ENCODE measurements at regions not wholly inside any gene's neighbourhood (a gene's known extent, or its start where the extent isn't known, plus 50 kb on each side); places are given as distances from the start of the nearest gene placed in this dataset.

DNA sequence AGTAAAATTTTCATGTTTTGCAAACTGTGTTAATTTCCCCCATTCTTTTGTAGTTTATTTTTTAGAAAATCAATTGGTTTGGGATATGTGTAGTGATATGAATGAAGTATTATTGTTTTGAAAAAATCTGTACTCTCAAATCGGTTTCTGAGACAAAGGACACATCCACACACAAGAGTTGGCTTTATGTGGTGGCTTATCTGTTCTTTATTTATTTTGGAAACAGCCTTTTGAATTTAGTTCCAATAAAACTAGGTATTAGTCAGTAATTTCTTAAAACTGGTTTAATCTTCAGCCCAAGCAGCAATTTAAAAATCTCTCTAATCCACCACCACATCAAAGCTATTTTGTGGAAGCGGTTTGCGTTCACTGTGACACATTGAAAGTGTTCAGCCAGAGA, 741.5 kb upstream of the GRM7 start (continued):
- TF ChIP-seq SNAI2 (CRISPR knock-in tag; IDR thresholded peaks at IDR 0.05), result no peak

DNA sequence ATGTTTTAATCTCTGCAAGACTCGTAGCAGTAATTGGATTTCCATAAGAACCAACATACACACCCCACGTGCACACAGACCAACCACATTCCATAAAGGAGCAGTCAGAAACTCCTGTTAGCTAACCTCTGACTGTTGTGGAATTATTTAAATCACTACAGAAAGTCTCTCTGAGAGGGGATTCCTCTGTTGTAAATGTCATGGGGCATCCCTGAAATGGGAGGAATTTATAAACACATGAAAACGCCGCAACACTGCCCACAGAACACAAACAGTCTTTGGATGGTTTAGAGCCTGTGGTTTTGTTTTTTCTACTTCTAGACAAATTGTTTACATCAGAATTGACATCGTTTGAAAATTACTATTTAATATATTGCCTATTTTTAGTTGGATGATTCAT, 740.1 kb upstream of the GRM7 start:
- TF ChIP-seq GLIS3 (CRISPR knock-in tag; IDR thresholded peaks at IDR 0.05), result no peak
- no peak for TF ChIP-seq ZNF565 (CRISPR knock-in tag; conservative IDR thresholded peaks at IDR 0.05; ENCODE audit: low read depth)
- TF ChIP-seq RARB (CRISPR knock-in tag; IDR thresholded peaks at IDR 0.05), result no peak
- TF ChIP-seq TCF4 (CRISPR knock-in tag; IDR thresholded peaks at IDR 0.05; ENCODE audit: borderline replicate concordance), result no peak
- TF ChIP-seq ISL1 (CRISPR knock-in tag; IDR thresholded peaks at IDR 0.05), result no peak
- TF ChIP-seq ZC3H10 (CRISPR knock-in tag; IDR thresholded peaks at IDR 0.05), result no peak
- no peak for TF ChIP-seq TOX (CRISPR knock-in tag; IDR thresholded peaks at IDR 0.05; ENCODE audit: borderline replicate concordance)
- TF ChIP-seq, protein P1, sequence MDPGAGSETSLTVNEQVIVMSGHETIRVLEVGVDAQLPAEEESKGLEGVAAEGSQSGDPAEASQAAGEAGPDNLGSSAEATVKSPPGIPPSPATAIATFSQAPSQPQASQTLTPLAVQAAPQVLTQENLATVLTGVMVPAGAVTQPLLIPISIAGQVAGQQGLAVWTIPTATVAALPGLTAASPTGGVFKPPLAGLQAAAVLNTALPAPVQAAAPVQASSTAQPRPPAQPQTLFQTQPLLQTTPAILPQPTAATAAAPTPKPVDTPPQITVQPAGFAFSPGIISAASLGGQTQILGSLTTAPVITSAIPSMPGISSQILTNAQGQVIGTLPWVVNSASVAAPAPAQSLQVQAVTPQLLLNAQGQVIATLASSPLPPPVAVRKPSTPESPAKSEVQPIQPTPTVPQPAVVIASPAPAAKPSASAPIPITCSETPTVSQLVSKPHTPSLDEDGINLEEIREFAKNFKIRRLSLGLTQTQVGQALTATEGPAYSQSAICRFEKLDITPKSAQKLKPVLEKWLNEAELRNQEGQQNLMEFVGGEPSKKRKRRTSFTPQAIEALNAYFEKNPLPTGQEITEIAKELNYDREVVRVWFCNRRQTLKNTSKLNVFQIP (CRISPR knock-in tag; IDR thresholded peaks at IDR 0.05; ENCODE audit: borderline replicate concordance, low read depth), result no peak
- TF ChIP-seq PPARA (CRISPR knock-in tag; IDR thresholded peaks at IDR 0.05; ENCODE audit: borderline replicate concordance), result no peak
- TF ChIP-seq, protein P2, sequence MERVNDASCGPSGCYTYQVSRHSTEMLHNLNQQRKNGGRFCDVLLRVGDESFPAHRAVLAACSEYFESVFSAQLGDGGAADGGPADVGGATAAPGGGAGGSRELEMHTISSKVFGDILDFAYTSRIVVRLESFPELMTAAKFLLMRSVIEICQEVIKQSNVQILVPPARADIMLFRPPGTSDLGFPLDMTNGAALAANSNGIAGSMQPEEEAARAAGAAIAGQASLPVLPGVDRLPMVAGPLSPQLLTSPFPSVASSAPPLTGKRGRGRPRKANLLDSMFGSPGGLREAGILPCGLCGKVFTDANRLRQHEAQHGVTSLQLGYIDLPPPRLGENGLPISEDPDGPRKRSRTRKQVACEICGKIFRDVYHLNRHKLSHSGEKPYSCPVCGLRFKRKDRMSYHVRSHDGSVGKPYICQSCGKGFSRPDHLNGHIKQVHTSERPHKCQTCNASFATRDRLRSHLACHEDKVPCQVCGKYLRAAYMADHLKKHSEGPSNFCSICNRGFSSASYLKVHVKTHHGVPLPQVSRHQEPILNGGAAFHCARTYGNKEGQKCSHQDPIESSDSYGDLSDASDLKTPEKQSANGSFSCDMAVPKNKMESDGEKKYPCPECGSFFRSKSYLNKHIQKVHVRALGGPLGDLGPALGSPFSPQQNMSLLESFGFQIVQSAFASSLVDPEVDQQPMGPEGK (CRISPR knock-in tag; IDR thresholded peaks at IDR 0.05; ENCODE audit: borderline replicate concordance), result no peak
- TF ChIP-seq ZNF8 (CRISPR knock-in tag; IDR thresholded peaks at IDR 0.05), result no peak
- TF ChIP-seq ARNTL (CRISPR knock-in tag; IDR thresholded peaks at IDR 0.05; ENCODE audit: borderline replicate concordance, low read depth), result no peak
- no peak for TF ChIP-seq ZFP30 (CRISPR knock-in tag; IDR thresholded peaks at IDR 0.05)
- ATAC-seq, result no peak

DNA sequence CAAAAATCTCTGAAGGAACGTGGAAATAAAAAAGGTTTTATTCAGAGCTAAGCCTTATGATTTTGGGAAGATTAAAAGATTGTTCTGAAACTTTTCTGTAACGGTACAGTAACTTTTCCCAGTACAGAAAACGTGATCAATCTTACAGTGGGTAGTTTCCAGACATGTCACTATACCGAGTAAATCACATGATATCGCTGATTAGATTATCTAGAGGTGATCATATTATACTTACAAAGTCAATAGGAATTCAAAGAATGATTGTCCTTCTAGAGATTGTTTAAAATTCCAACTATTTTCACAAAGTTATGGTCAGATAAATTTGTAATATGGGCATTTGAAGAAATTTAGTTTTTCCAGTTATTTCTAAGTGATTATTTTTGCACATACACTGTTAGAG, 736.0 kb upstream of the GRM7 start:
- TF ChIP-seq, protein P3, sequence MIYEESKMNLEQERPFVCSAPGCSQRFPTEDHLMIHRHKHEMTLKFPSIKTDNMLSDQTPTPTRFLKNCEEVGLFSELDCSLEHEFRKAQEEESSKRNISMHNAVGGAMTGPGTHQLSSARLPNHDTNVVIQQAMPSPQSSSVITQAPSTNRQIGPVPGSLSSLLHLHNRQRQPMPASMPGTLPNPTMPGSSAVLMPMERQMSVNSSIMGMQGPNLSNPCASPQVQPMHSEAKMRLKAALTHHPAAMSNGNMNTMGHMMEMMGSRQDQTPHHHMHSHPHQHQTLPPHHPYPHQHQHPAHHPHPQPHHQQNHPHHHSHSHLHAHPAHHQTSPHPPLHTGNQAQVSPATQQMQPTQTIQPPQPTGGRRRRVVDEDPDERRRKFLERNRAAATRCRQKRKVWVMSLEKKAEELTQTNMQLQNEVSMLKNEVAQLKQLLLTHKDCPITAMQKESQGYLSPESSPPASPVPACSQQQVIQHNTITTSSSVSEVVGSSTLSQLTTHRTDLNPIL (CRISPR knock-in tag; IDR thresholded peaks at IDR 0.05; ENCODE audit: low read depth), result no peak
- TF ChIP-seq, protein P2 (CRISPR knock-in tag; IDR thresholded peaks at IDR 0.05; ENCODE audit: borderline replicate concordance), result no peak
- TF ChIP-seq ISL1 (CRISPR knock-in tag; IDR thresholded peaks at IDR 0.05) (no peak), ZNF565 (CRISPR knock-in tag; conservative IDR thresholded peaks at IDR 0.05; ENCODE audit: low read depth) (no peak), CSDC2 (CRISPR knock-in tag; IDR thresholded peaks at IDR 0.05) (no peak), ZNF70 (CRISPR knock-in tag; IDR thresholded peaks at IDR 0.05) (no peak), GLIS3 (CRISPR knock-in tag; IDR thresholded peaks at IDR 0.05) (no peak), ZNF8 (CRISPR knock-in tag; IDR thresholded peaks at IDR 0.05) (no peak), ZFP3 (CRISPR knock-in tag; IDR thresholded peaks at IDR 0.05) (no peak)
- TF ChIP-seq, protein P4, sequence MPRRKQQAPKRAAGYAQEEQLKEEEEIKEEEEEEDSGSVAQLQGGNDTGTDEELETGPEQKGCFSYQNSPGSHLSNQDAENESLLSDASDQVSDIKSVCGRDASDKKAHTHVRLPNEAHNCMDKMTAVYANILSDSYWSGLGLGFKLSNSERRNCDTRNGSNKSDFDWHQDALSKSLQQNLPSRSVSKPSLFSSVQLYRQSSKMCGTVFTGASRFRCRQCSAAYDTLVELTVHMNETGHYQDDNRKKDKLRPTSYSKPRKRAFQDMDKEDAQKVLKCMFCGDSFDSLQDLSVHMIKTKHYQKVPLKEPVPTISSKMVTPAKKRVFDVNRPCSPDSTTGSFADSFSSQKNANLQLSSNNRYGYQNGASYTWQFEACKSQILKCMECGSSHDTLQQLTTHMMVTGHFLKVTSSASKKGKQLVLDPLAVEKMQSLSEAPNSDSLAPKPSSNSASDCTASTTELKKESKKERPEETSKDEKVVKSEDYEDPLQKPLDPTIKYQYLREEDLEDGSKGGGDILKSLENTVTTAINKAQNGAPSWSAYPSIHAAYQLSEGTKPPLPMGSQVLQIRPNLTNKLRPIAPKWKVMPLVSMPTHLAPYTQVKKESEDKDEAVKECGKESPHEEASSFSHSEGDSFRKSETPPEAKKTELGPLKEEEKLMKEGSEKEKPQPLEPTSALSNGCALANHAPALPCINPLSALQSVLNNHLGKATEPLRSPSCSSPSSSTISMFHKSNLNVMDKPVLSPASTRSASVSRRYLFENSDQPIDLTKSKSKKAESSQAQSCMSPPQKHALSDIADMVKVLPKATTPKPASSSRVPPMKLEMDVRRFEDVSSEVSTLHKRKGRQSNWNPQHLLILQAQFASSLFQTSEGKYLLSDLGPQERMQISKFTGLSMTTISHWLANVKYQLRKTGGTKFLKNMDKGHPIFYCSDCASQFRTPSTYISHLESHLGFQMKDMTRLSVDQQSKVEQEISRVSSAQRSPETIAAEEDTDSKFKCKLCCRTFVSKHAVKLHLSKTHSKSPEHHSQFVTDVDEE (CRISPR knock-in tag; IDR thresholded peaks at IDR 0.05), result no peak
- no peak for ATAC-seq

DNA sequence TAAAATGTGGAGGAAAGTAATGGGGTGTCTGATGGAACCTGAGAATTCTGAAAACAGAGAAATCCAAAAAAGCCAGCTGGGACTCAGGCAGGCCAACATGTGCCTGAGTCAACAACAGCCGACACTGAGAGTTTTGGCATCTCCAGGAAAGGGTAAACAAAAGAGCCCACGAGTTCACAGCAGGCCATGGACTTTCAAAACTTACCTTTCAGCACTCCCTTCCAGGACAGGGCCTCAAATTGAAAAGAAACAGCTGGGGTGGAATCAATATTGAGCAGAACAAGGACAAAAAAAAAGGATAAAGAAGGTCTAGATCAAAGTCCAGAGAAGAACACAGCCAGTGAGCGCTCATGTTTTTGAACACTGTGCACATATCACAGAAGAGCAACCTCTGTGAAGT, 735.4 kb upstream of the GRM7 start:
- no peak for ATAC-seq
- no peak for TF ChIP-seq PPARA (CRISPR knock-in tag; IDR thresholded peaks at IDR 0.05; ENCODE audit: borderline replicate concordance)
- no peak for TF ChIP-seq CSDC2 (CRISPR knock-in tag; IDR thresholded peaks at IDR 0.05)
- TF ChIP-seq, protein P1 (CRISPR knock-in tag; IDR thresholded peaks at IDR 0.05; ENCODE audit: borderline replicate concordance, low read depth), result no peak
- TF ChIP-seq SNAI2 (CRISPR knock-in tag; IDR thresholded peaks at IDR 0.05), result no peak
- TF ChIP-seq ZFP30 (CRISPR knock-in tag; IDR thresholded peaks at IDR 0.05), result no peak
- TF ChIP-seq ZNF565 (CRISPR knock-in tag; conservative IDR thresholded peaks at IDR 0.05; ENCODE audit: low read depth), result no peak
